Liver (tissue), 8 donors: ENCODE measurements at regions not wholly inside any gene's neighbourhood (a gene's known extent, or its start where the extent isn't known, plus 50 kb on each side); places are given as distances from the start of the nearest gene placed in this dataset.

Source experiments
- DNase-seq: peaks from one replicate; pipeline ENCODE4 v3.0.0-alpha.2; 2017; ENCODE audit warnings: low spot score
- H3K27ac ChIP-seq, 2 donors: one replicate each; pipeline ENCODE4 v1.7.0; 2013; ENCODE audit warnings: inconsistent platforms in 2 of 2, low read length in 2 of 2, control low read depth in 1 of 2, low read depth in 1 of 2, mild to moderate bottlenecking in 1 of 2
- H3K27me3 ChIP-seq, 4 donors: one replicate each; pipeline versions ENCODE4 v1.6.1 to v1.7.0; 2013; ENCODE audit warnings: low read length in 3 of 4, inconsistent platforms in 1 of 4, mild to moderate bottlenecking in 1 of 4, moderate library complexity in 1 of 4; ENCODE audit not compliant: control insufficient read depth in 4 of 4, insufficient read depth in 4 of 4
- H3K36me3 ChIP-seq, 4 donors: one replicate each; pipeline versions ENCODE4 v1.6.1 to v1.7.0; 2013; ENCODE audit warnings: low read length in 3 of 4, mild to moderate bottlenecking in 3 of 4, low read depth in 1 of 4, moderate library complexity in 1 of 4; ENCODE audit not compliant: control insufficient read depth in 4 of 4, insufficient read depth in 3 of 4
- H3K4me1 ChIP-seq, 4 donors: one replicate each; pipeline versions ENCODE4 v1.6.1 to v1.7.0; 2013; ENCODE audit warnings: low read length in 3 of 4, mild to moderate bottlenecking in 3 of 4, moderate library complexity in 1 of 4; ENCODE audit not compliant: control insufficient read depth in 4 of 4, insufficient read depth in 4 of 4
- H3K4me3 ChIP-seq, 3 donors: one replicate each; pipeline versions ENCODE4 v1.6.1 to v1.7.0; 2013; ENCODE audit warnings: low read length in 3 of 3, control low read depth in 1 of 3, low read depth in 1 of 3, mild to moderate bottlenecking in 1 of 3
- H3K9ac ChIP-seq, 2 donors: one replicate each; pipeline ENCODE4 v1.7.0; 2013; ENCODE audit warnings: low read length in 2 of 2, mild to moderate bottlenecking in 2 of 2, moderate library complexity in 2 of 2, control low read depth in 1 of 2, low read depth in 1 of 2
- H3K9me3 ChIP-seq, 4 donors: one replicate each; pipeline versions ENCODE4 v1.6.1 to v1.7.0; 2013; ENCODE audit warnings: low read length in 3 of 4; ENCODE audit not compliant: control insufficient read depth in 4 of 4
- ATF3 ChIP-seq: IDR thresholded peaks from 2 replicates; pipeline ENCODE4 v1.6.1; 2016; ENCODE audit warnings: antibody characterized with exemption
- CTCF ChIP-seq: fragments of 150-350 bp; IDR thresholded peaks from 2 replicates; pipeline ENCODE4 v1.5.1; 2017; ENCODE audit warnings: improper control_type of control experiment, low read depth, low read length; ENCODE audit not compliant: missing input control
- EGR1 ChIP-seq, 2 donors: IDR thresholded peaks; 2 replicates each; pipeline ENCODE4 v1.6.1; 2016 to 2018; ENCODE audit warnings: antibody characterized with exemption in 2 of 2, low read depth in 2 of 2
- FOXA2 ChIP-seq: IDR thresholded peaks from 2 replicates; pipeline ENCODE4 v1.6.1; 2016; ENCODE audit warnings: antibody characterized with exemption
- GABPA ChIP-seq, 2 donors: IDR thresholded peaks in 1 of 2; conservative IDR thresholded peaks in 1 of 2; 2 replicates each; pipeline ENCODE4 v1.6.1; 2016; ENCODE audit warnings: antibody characterized with exemption in 2 of 2, mild to moderate bottlenecking in 1 of 2, moderate library complexity in 1 of 2
- HNF4A ChIP-seq, 2 donors: conservative IDR thresholded peaks; 2 replicates each; pipeline ENCODE4 v1.6.1; 2016; ENCODE audit warnings: antibody characterized with exemption in 2 of 2, mild to moderate bottlenecking in 2 of 2
- HNF4G ChIP-seq: IDR thresholded peaks from 2 replicates; pipeline ENCODE4 v1.6.1; 2016; ENCODE audit warnings: antibody characterized with exemption
- JUND ChIP-seq, 2 donors: IDR thresholded peaks; 2 replicates each; pipeline ENCODE4 v1.6.1; 2016; ENCODE audit warnings: antibody characterized with exemption in 2 of 2
- RAD21 ChIP-seq, 2 donors: IDR thresholded peaks; 2 replicates each; pipeline ENCODE4 v1.6.1; 2016; ENCODE audit warnings: antibody characterized with exemption in 2 of 2, mild to moderate bottlenecking in 2 of 2
- REST ChIP-seq: IDR thresholded peaks from 2 replicates; pipeline ENCODE4 v1.6.1; 2016; ENCODE audit warnings: antibody characterized with exemption, mild to moderate bottlenecking
- RXRA ChIP-seq, 2 donors: IDR thresholded peaks; 2 replicates each; pipeline ENCODE4 v1.6.1; 2017 to 2018; ENCODE audit warnings: antibody characterized with exemption in 2 of 2, mild to moderate bottlenecking in 1 of 2
- SP1 ChIP-seq: IDR thresholded peaks from 2 replicates; pipeline ENCODE4 v1.6.1; 2018; ENCODE audit warnings: antibody characterized with exemption, mild to moderate bottlenecking
- TAF1 ChIP-seq: conservative IDR thresholded peaks from 2 replicates; pipeline ENCODE4 v1.6.1; 2016; ENCODE audit warnings: antibody characterized with exemption, mild to moderate bottlenecking
- YY1 ChIP-seq: IDR thresholded peaks from 2 replicates; pipeline ENCODE4 v1.6.1; 2016; ENCODE audit warnings: antibody characterized with exemption, mild to moderate bottlenecking
- ZBTB33 ChIP-seq: IDR thresholded peaks from 2 replicates; pipeline ENCODE4 v1.6.1; 2016; ENCODE audit warnings: antibody characterized with exemption
- WGBS: extraction: QIAGEN DNeasy Blood & Tissue Kit; methylation state at CpG from one replicate; pipeline ENCODE4 v1.1.7; 2013; 5-methylcytosine and 5-hydroxymethylcytosine counted together
- donor health status: healthy.
- donor health status: healthy.
- donor health status: healthy.
- donor health status: healthy.
- donor health status: healthy.

GRCh38 chr21:16577975-16578374 is 848.2 kb downstream of the USP25 start:
- WGBS, result 90% methylated on average over 1 of the region's 1 CpG
- Histone ChIP-seq H3K9ac (no peak overlapping the region), H3K27ac (no peak overlapping the region), H3K4me1 (peaks cover 0 to 15% (median 2%) of the 10 kb centered on the region in 4 donors), H3K27me3 (no peaks in the 10 kb centered on the region), H3K36me3 (no peaks in the 10 kb centered on the region), H3K4me3 (no peak overlapping the region), H3K9me3 (no peaks in the 10 kb centered on the region)
- DNase-seq, result no peak
- TF ChIP-seq HNF4A (conservative IDR thresholded peaks at IDR 0.05), result no peak
- TF ChIP-seq SP1, result no peak
- TF ChIP-seq TAF1, result no peak
- no peak for TF ChIP-seq RAD21 (IDR thresholded peaks at IDR 0.05)
- no peak for TF ChIP-seq REST
- TF ChIP-seq HNF4G, result no peak
- TF ChIP-seq EGR1 (IDR thresholded peaks at IDR 0.05; ENCODE audit: low read depth in 2 of 2), result no peak
- no peak for TF ChIP-seq RXRA (IDR thresholded peaks at IDR 0.05)
- TF ChIP-seq ZBTB33, result no peak
- no peak for TF ChIP-seq ATF3
- TF ChIP-seq YY1, result no peak
- TF ChIP-seq JUND (IDR thresholded peaks at IDR 0.05), result no peak
- TF ChIP-seq GABPA (IDR thresholded peaks at IDR 0.05 in 1 of 2, conservative IDR thresholded peaks at IDR 0.05 in 1 of 2), result no peak

GRCh38 chr21:16578912-16579311 is 849.1 kb downstream of the USP25 start:
- Histone ChIP-seq H3K27me3 (no peaks in the 10 kb centered on the region), H3K9me3 (no peaks in the 10 kb centered on the region), H3K36me3 (no peaks in the 10 kb centered on the region), H3K9ac (no peak overlapping the region), H3K4me1 (peaks cover 0 to 15% (median 2%) of the 10 kb centered on the region in 4 donors), H3K4me3 (no peak overlapping the region), H3K27ac (no peak overlapping the region)
- WGBS, result 65% methylated on average over 3 of the region's 3 CpGs
- DNase-seq, result no peak
- no peak for TF ChIP-seq RAD21 (IDR thresholded peaks at IDR 0.05)
- no peak for TF ChIP-seq CTCF
- no peak for TF ChIP-seq ZBTB33
- TF ChIP-seq YY1, result no peak
- TF ChIP-seq SP1, result no peak
- no peak for TF ChIP-seq FOXA2
